ENCODE measurements at regions not wholly inside any gene's neighbourhood (a gene's known extent, or its start where the extent isn't known, plus 50 kb on each side); places are given as distances from the start of the nearest gene placed in this dataset.

DNA sequence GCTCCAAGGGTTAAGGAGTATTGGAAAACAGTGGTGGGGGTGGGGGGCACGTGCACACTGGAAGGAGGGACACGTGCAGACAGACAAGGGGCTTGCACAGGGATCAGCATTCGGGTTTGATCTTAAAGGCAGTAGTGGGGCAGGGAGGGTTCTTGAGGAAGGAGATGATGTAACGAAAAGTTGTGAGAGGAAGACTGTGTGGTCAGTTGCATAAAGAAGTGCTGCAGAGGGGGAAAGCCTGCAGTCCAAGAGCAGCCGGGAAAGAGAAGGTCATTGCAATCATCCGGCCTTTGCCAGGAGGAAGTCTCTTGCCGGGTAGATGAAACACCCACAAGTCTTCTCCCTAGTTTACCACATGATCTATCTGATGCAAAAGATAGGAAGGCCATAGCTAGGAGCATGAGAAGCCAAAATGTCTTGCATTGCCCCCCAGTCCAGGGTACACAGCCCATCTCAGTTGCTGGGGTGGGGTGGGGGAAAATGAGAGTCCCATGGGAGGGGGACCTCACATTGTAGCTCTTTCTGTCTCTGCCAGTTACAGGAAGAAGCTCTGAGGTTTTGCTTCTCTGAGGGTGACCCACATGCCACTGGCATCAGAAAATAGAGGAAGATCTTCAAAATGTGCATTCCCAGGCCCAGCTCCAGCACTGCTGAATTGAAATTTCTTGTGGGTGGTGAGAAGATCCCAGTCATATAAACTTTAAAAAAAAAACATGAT, 202.5 kb upstream of the RAB4A start:
- Histone ChIP-seq H3K9me3 (replicated peaks in 1 of 3) (no peaks in the 10 kb centered on the region), H3K36me3 (replicated peaks in 1 of 2) (no peaks in the 10 kb centered on the region), H3K4me3 (no peak overlapping the region), H3K4me1 (replicated peaks in 1 of 2) (peaks cover 14 to 48% of the 10 kb centered on the region in 2 donors), H3K27me3 (no peaks in the 10 kb centered on the region), H3K27ac (peak overlapping the region in 3 of 5 donors; percentile 5 to 86 (median 72))
- peak; percentile 50 to 88 (median 68) for DNase-seq
- TF ChIP-seq, protein P1, sequence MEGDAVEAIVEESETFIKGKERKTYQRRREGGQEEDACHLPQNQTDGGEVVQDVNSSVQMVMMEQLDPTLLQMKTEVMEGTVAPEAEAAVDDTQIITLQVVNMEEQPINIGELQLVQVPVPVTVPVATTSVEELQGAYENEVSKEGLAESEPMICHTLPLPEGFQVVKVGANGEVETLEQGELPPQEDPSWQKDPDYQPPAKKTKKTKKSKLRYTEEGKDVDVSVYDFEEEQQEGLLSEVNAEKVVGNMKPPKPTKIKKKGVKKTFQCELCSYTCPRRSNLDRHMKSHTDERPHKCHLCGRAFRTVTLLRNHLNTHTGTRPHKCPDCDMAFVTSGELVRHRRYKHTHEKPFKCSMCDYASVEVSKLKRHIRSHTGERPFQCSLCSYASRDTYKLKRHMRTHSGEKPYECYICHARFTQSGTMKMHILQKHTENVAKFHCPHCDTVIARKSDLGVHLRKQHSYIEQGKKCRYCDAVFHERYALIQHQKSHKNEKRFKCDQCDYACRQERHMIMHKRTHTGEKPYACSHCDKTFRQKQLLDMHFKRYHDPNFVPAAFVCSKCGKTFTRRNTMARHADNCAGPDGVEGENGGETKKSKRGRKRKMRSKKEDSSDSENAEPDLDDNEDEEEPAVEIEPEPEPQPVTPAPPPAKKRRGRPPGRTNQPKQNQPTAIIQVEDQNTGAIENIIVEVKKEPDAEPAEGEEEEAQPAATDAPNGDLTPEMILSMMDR (IDR thresholded peaks at IDR 0.05): no peak
- TF ChIP-seq POLR2A (IDR thresholded peaks at IDR 0.05): no peak
- 10 to 20% (median 16%) methylated on average over 7 of the region's 7 CpGs for WGBS, 4 donors
- intact Hi-C loops (cut with DNase I): loop anchor here in 1 of 2 donors (10.0 kb wide), 1 partner anchor 334 kb away; the partner anchor contains the start of gene RHOU

DNA sequence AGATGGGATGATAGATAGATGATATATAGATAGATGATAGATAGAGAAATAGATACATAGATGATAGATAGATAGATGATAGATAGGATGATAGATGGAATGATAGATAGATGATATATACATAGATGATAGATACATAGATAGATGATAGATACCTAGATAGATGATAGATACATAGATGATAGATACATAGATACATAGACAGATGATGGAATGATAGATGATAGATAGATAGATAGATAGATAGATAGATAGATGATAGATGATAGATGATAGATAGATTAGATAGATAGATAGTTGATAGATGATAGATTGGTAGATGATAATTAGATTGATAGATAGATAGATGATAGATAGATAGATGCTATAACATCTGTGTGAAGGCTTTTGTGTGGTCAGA, 201.7 kb upstream of the RAB4A start:
- DNase-seq: no peak
- no peaks in the 10 kb centered on the region for H3K27me3 ChIP-seq
- H3K4me3 ChIP-seq: no peak overlapping the region
- TF ChIP-seq, protein P1 (IDR thresholded peaks at IDR 0.05): no peak
- no peak for TF ChIP-seq POLR2A (IDR thresholded peaks at IDR 0.05)
- H3K36me3 ChIP-seq (replicated peaks in 1 of 2): no peaks in the 10 kb centered on the region
- H3K9me3 ChIP-seq (replicated peaks in 1 of 3): no peaks in the 10 kb centered on the region
- peak overlapping the region in 2 of 5 donors; percentile 42 to 72 for H3K27ac ChIP-seq
- peaks cover 9 to 40% of the 10 kb centered on the region in 2 donors for H3K4me1 ChIP-seq (replicated peaks in 1 of 2)
- intact Hi-C loops (cut with DNase I): loop anchor here in 1 of 2 donors (10.0 kb wide), 1 partner anchor 334 kb away; the partner anchor contains the start of gene RHOU

DNA sequence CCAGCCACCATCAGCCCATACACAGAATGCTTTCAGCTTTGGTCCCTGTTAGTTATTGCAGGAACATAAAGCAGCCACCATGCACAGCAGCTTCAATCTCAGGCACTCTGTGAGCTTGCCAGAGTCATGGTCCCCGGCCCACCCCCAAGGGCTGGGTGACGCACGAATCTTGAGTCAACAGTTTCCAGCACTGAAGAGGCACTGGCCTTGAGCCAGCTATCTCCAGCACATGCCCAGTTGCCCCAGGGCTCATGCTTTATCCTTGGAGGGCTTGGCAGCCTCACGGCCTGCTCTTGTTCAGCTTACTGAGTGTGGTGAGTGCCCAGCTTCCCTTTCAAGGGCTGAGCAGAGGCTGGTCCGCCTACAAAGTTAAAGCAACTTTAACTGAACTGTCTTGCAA, 200.7 kb upstream of the RAB4A start:
- DNase-seq: peak; percentile 94 to 99 (median 98)
- WGBS, 4 donors: 22 to 33% (median 26%) methylated on average over 4 to 5 of the region's 5 CpGs
- Histone ChIP-seq H3K36me3 (replicated peaks in 1 of 2) (no peaks in the 10 kb centered on the region), H3K4me1 (replicated peaks in 1 of 2) (peaks cover 4 to 34% of the 10 kb centered on the region in 2 donors), H3K4me3 (no peak overlapping the region), H3K27ac (peak overlapping the region in 3 of 5 donors; percentile 6 to 60 (median 42)), H3K9me3 (replicated peaks in 1 of 3) (no peaks in the 10 kb centered on the region), H3K27me3 (no peaks in the 10 kb centered on the region)
- TF ChIP-seq POLR2A (IDR thresholded peaks at IDR 0.05): peak in 1 of 2 donors; percentile 25
- TF ChIP-seq, protein P1 (IDR thresholded peaks at IDR 0.05): no peak
- intact Hi-C loops (cut with DNase I): no loop called here

DNA sequence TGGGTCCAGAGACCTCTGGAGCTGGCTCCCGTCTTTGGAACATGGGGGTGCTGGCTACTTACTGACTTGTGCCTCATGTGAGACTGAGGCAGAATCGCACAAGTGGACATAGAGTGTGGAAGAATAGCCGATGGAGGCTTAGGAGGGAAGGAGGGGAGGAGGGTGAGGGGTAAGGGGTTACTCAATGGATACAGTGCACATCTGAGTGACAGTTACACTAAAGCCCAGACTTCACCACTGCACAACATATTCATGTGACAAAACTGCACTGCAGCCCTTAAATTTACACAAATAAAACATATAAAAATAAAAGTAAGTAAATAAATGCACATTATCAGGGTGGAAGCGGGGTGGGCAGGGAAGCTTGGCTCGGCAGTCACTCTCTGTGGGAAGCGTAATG, 197.7 kb upstream of the RAB4A start:
- H3K27me3 ChIP-seq: no peaks in the 10 kb centered on the region
- peaks cover 4 to 22% of the 10 kb centered on the region in 2 donors for H3K4me1 ChIP-seq (replicated peaks in 1 of 2)
- H3K36me3 ChIP-seq (replicated peaks in 1 of 2): no peaks in the 10 kb centered on the region
- no peaks in the 10 kb centered on the region for H3K9me3 ChIP-seq (replicated peaks in 1 of 3)
- no peak overlapping the region for H3K4me3 ChIP-seq
- TF ChIP-seq, protein P1 (IDR thresholded peaks at IDR 0.05): no peak
- TF ChIP-seq POLR2A (IDR thresholded peaks at IDR 0.05): no peak
- intact Hi-C loops (cut with DNase I): no loop called here
- H3K27ac ChIP-seq: no peak overlapping the region
- 95 to 97% (median 96%) methylated on average over 6 of the region's 6 CpGs for WGBS, 4 donors
- DNase-seq: no peak
